Ascending aorta (tissue), 2 donors: ENCODE measurements at regions not wholly inside any gene's neighbourhood (a gene's known extent, or its start where the extent isn't known, plus 50 kb on each side); places are given as distances from the start of the nearest gene placed in this dataset.
"Not testable (repeated sequence)": the region's sequence is repeated elsewhere in the genome, so short reads cannot be mapped to it uniquely, and the experiment has no call there.

Experiments used
- DNase-seq, 2 donors: peaks; one replicate each; pipeline ENCODE4 v3.0.0-alpha.2; 2019; ENCODE audit warnings: low spot score in 2 of 2
- H3K27ac ChIP-seq, 2 donors: fragments of 200-600 bp; sonication (generic); one replicate each; pipeline ENCODE4 v1.5.1; 2016 to 2017; ENCODE audit warnings: mild to moderate bottlenecking in 1 of 2
- H3K27me3 ChIP-seq: fragments of 200-600 bp; sonication (generic); one replicate; pipeline ENCODE4 v1.5.1; 2017
- H3K36me3 ChIP-seq, 2 donors: fragments of 200-600 bp; sonication (generic); one replicate each; pipeline ENCODE4 v1.5.1; 2016
- H3K4me1 ChIP-seq, 2 donors: fragments of 200-600 bp; sonication (generic); one replicate each; pipeline ENCODE4 v1.5.1; 2016 to 2017; ENCODE audit warnings: mild to moderate bottlenecking in 1 of 2
- H3K4me3 ChIP-seq, 2 donors: fragments of 200-600 bp; sonication (generic); one replicate each; pipeline ENCODE4 v1.5.1; 2016 to 2017; ENCODE audit warnings: mild to moderate bottlenecking in 1 of 2
- H3K9me3 ChIP-seq, 2 donors: fragments of 200-600 bp; sonication (generic); one replicate each; pipeline ENCODE4 v1.5.1; 2016
- intact Hi-C: fragments of 100-400 bp; cut with DNase I; formaldehyde crosslinking; loops from one replicate; pipeline ENCODE4 v1.15.1; 2023
- TF ChIP-seq, protein P1 (sequence below), 3 experiments: fragments of 200-600 bp in 2 of 3; fragments of 450-650 bp in 1 of 3; sonication (generic) in 2 of 3; IDR thresholded peaks; one replicate each; pipeline ENCODE4 v1.5.1; 2016 to 2019; ENCODE audit warnings: antibody characterized with exemption in 3 of 3, mild to moderate bottlenecking in 1 of 3, moderate library complexity in 1 of 3

- TF ChIP-seq, protein P1, sequence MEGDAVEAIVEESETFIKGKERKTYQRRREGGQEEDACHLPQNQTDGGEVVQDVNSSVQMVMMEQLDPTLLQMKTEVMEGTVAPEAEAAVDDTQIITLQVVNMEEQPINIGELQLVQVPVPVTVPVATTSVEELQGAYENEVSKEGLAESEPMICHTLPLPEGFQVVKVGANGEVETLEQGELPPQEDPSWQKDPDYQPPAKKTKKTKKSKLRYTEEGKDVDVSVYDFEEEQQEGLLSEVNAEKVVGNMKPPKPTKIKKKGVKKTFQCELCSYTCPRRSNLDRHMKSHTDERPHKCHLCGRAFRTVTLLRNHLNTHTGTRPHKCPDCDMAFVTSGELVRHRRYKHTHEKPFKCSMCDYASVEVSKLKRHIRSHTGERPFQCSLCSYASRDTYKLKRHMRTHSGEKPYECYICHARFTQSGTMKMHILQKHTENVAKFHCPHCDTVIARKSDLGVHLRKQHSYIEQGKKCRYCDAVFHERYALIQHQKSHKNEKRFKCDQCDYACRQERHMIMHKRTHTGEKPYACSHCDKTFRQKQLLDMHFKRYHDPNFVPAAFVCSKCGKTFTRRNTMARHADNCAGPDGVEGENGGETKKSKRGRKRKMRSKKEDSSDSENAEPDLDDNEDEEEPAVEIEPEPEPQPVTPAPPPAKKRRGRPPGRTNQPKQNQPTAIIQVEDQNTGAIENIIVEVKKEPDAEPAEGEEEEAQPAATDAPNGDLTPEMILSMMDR (IDR thresholded peaks at IDR 0.05), result no peak
- Histone ChIP-seq H3K36me3 (no peaks in the 10 kb centered on the region), H3K4me1 (peaks cover 0 to 9% of the 10 kb centered on the region in 2 donors), H3K9me3 (no peaks in the 10 kb centered on the region), H3K27ac (no peak overlapping the region), H3K27me3 (no peaks in the 10 kb centered on the region), H3K4me3 (no peak overlapping the region)
- no peak for DNase-seq
- intact Hi-C loops, result no loop called here
Observed at GRCh38 chr10:3925184-3925583, 140.2 kb upstream of the KLF6 start.

GRCh38 chr10:3924344-3924743 lies 139.3 kb upstream of the KLF6 start:
- H3K4me3 ChIP-seq, result no peak overlapping the region
- intact Hi-C loops, result no loop called here
- no peaks in the 10 kb centered on the region for H3K9me3 ChIP-seq
- TF ChIP-seq, protein P1 (IDR thresholded peaks at IDR 0.05), result no peak
- H3K36me3 ChIP-seq, result no peaks in the 10 kb centered on the region
- H3K4me1 ChIP-seq, result peaks cover 0 to 9% of the 10 kb centered on the region in 2 donors
- no peak for DNase-seq
- no peak overlapping the region for H3K27ac ChIP-seq
- H3K27me3 ChIP-seq, result no peaks in the 10 kb centered on the region

DNA sequence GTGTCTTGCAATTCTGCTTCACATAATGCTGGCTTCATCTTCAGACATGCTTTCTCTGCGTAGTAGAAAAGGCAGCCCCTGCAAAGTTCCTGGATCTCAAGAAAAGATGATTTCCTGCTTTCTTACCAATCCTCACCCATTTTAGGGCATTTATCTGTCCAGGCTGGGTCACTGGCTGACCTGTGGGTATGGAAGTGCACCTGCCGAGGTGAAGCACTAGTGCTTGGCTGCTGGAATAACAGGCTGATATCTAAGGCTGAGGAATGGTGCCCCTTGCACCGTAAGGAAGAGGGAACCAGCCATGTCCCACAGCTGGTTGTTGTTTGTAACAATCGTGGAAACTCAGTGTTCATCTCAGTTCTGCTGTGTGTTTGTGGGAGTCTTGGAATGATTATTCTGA lies 138.0 kb upstream of the KLF6 start:
- DNase-seq, result no peak
- H3K4me1 ChIP-seq, result peaks cover 0 to 9% of the 10 kb centered on the region in 2 donors
- TF ChIP-seq, protein P1 (IDR thresholded peaks at IDR 0.05), result no peak
- H3K27ac ChIP-seq, result no peak overlapping the region
- no peaks in the 10 kb centered on the region for H3K9me3 ChIP-seq
- intact Hi-C loops, result no loop called here
- no peaks in the 10 kb centered on the region for H3K27me3 ChIP-seq
- H3K4me3 ChIP-seq, result no peak overlapping the region
- no peaks in the 10 kb centered on the region for H3K36me3 ChIP-seq

DNA sequence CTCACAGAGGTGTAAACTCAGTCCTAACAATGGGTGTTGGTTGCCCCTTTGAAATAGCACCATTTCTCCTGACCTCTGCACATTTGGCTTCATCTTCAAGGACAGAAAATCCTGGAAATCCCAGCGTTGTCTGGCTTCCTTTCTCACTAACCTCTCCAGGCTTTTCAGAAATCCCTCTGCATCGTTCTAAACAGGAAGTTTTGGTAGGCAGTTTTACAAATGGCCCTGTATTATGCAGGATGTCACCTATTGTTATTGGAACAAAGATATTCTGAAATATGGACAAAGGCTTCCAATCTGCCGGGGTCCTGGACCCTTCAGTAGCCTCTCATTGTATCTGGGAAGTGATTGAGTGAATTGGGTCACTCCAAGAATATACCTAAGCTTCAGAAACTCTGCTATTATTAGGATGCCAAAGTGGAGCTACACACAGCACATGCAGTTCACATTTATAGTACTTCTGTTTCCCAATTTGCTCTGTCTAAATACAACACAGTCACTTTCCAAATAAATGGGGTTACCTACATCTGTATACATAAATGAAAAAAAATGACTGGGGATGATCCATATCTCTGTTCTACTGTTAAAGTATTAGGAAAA lies 134.8 kb upstream of the KLF6 start:
- no peak overlapping the region for H3K4me3 ChIP-seq
- H3K27ac ChIP-seq, result peak overlapping the region; percentile 16 to 20
- H3K36me3 ChIP-seq, result no peaks in the 10 kb centered on the region
- no peak for DNase-seq
- intact Hi-C loops, result no loop called here
- TF ChIP-seq, protein P1 (IDR thresholded peaks at IDR 0.05), result no peak
- H3K4me1 ChIP-seq, result no peaks in the 10 kb centered on the region
- no peaks in the 10 kb centered on the region for H3K9me3 ChIP-seq
- no peaks in the 10 kb centered on the region for H3K27me3 ChIP-seq

DNA sequence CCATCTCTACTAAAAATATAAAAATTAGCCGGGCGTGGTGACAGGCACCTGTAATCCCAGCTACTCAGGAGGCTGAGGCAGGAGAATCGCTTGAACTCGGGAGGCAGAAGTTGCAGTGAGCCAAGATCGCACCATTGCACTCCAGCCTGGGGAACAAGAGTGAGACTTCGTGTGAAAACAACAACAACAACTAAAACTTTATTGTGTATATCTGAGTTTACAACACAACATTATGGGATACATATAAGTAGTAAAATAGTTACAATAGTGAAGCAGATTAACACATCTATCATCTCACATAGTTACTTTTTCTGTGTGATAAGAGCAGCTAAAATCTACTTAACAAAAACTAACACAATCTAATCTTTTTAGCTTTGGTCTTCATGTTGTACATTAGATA lies 132.4 kb upstream of the KLF6 start:
- H3K4me3 ChIP-seq, intact Hi-C loops, H3K27me3 ChIP-seq, H3K4me1 ChIP-seq, H3K36me3 ChIP-seq, H3K27ac ChIP-seq, DNase-seq, H3K9me3 ChIP-seq: not testable (repeated sequence)

DNA sequence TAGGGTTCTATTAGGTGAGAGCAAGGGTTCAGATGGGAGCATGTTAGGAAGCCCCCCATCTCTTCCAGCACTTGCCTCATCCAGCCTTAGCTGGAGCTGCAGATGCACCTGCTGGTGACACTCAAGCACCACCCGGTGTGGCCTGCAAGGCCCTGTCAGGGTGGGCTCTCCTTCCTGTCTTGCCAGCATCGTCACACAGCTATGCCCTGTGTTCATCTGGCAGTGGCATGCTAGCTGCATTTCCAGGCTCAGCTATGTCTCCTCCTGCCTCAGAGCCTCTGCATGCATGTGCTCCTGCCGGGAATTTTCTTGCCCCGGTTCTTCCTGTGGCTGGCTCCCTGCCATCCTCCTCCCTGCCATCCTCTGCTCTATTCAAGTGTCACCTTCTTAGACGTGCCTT lies 129.7 kb upstream of the KLF6 start:
- TF ChIP-seq, protein P1 (IDR thresholded peaks at IDR 0.05), result no peak
- H3K4me1 ChIP-seq, result peaks cover 0 to 4% of the 10 kb centered on the region in 2 donors
- no peaks in the 10 kb centered on the region for H3K27me3 ChIP-seq
- H3K36me3 ChIP-seq, result no peaks in the 10 kb centered on the region
- no peak for DNase-seq
- no peak overlapping the region for H3K4me3 ChIP-seq
- no peak overlapping the region for H3K27ac ChIP-seq
- intact Hi-C loops, result no loop called here
- H3K9me3 ChIP-seq, result no peaks in the 10 kb centered on the region
